ENCODE measurements at regions not wholly inside any gene's neighbourhood (a gene's known extent, or its start where the extent isn't known, plus 50 kb on each side); places are given as distances from the start of the nearest gene placed in this dataset.

DNA sequence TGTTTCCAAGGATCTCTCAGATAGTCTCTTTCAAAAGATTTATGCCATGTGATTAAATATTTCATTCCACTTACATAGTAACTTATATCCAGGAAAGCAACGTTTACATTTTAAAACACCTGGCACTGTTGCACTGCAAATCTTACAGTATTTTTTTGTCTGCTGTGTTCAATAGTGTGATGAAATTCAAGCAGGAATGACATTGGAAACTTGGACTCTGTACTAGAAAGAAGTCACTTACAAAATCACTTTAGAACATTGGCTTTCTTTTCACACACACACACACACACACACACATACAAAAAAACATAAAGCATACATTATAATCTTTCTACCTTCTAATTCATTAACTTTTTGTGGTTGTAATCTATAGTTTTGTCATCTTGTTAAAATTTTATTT lies 66.2 kb upstream of the USP15 start:
- Histone ChIP-seq H3K4me3 (no peak overlapping the region), H3K9me1 (ENCODE audit: control insufficient read depth, insufficient read depth, low read length) (no peaks in the 10 kb centered on the region), H3K36me3 (ENCODE audit: control insufficient read depth, insufficient read depth, low read length) (no peaks in the 10 kb centered on the region), H3K79me2 (ENCODE audit: control insufficient read depth, insufficient read depth, low read length) (no peaks in the 10 kb centered on the region), H2AFZ (ENCODE audit: low read depth, low read length) (no peak overlapping the region), H3K4me2 (ENCODE audit: insufficient read depth, low read length) (no peak overlapping the region), H3K9me3 (replicated peaks; ENCODE audit: control insufficient read depth, insufficient read depth, low read depth, low read length) (no peaks in the 10 kb centered on the region), H3K27me3 (ENCODE audit: control insufficient read depth in 2 of 2, insufficient read depth in 2 of 2, low read length in 2 of 2) (peaks cover 0 to 8% of the 10 kb centered on the region in 2 experiments; a peak in 2 of 5 replicates), H4K20me1 (replicated peaks; ENCODE audit: control insufficient read depth, insufficient read depth, low read length) (no peaks in the 10 kb centered on the region), H3K27ac (ENCODE audit: extremely low read depth, low read depth, low read length) (no peak overlapping the region), H3K9ac (ENCODE audit: insufficient read depth in 1 of 2, low read depth in 2 of 2, low read length in 2 of 2) (no peak overlapping the region), H3K4me1 (replicated peaks in 1 of 2; ENCODE audit: control insufficient read depth in 2 of 2, insufficient read depth in 2 of 2, low read length in 2 of 2) (peaks cover 0 to 18% of the 10 kb centered on the region in 2 experiments; a peak in 2 of 5 replicates)
- intact Hi-C loops (cut with micrococcal nuclease) = loop anchor here (5.0 to 10.0 kb wide), 3 partner anchors 67 to 243 kb away; no protein-coding TSS in a partner anchor
- BruUV-seq (replicated peaks) = no TSS peak
- no peak for FAIRE-seq
- POLR2A ChIA-PET = no interaction called here
- CTCF ChIA-PET (ENCODE audit: low intra/inter-chr PET ratio) = no interaction called here
- no peak for ATAC-seq
- no peak for DNase-seq (ENCODE audit: extremely low read depth in 1 of 4, low spot score in 3 of 4)
- in situ Hi-C loops (cut with MboI) = no loop called here
- TF ChIP-seq SNRNP70 (optimal IDR thresholded peaks at IDR 0.05; ENCODE audit: low read depth, low read length) = no peak
- TF ChIP-seq MEF2D (tag; conservative IDR thresholded peaks at IDR 0.05; ENCODE audit: low read depth) = no peak
- TF ChIP-seq ZNF77 (CRISPR knock-in tag; IDR thresholded peaks at IDR 0.05) = no peak
- TF ChIP-seq ZKSCAN1 (IDR thresholded peaks at IDR 0.05; ENCODE audit: low read depth, low read length) = no peak
- TF ChIP-seq, protein P1, sequence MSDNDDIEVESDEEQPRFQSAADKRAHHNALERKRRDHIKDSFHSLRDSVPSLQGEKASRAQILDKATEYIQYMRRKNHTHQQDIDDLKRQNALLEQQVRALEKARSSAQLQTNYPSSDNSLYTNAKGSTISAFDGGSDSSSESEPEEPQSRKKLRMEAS (CRISPR knock-in tag; IDR thresholded peaks at IDR 0.05) = no peak
- TF ChIP-seq ZNF175 (CRISPR knock-in tag; IDR thresholded peaks at IDR 0.05; ENCODE audit: low read depth) = no peak
- TF ChIP-seq, protein P2, sequence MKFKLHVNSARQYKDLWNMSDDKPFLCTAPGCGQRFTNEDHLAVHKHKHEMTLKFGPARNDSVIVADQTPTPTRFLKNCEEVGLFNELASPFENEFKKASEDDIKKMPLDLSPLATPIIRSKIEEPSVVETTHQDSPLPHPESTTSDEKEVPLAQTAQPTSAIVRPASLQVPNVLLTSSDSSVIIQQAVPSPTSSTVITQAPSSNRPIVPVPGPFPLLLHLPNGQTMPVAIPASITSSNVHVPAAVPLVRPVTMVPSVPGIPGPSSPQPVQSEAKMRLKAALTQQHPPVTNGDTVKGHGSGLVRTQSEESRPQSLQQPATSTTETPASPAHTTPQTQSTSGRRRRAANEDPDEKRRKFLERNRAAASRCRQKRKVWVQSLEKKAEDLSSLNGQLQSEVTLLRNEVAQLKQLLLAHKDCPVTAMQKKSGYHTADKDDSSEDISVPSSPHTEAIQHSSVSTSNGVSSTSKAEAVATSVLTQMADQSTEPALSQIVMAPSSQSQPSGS (CRISPR knock-in tag; IDR thresholded peaks at IDR 0.05) = no peak
- no peak for TF ChIP-seq HMG20B (CRISPR knock-in tag; IDR thresholded peaks at IDR 0.05)
- TF ChIP-seq SP2 (IDR thresholded peaks at IDR 0.05; ENCODE audit: extremely low read depth, low read depth, low read length, poor library complexity, severe bottlenecking) = no peak
- no peak for TF ChIP-seq CBFB (CRISPR knock-in tag; IDR thresholded peaks at IDR 0.05)
- no peak for TF ChIP-seq SMAD2 (IDR thresholded peaks at IDR 0.05; ENCODE audit: low read depth, low read length)
- no peak for TF ChIP-seq NCOA2 (IDR thresholded peaks at IDR 0.05; ENCODE audit: partially characterized antibody in 2 of 2)
- TF ChIP-seq RBM25 (IDR thresholded peaks at IDR 0.05; ENCODE audit: low read depth, low read length, severe bottlenecking) = no peak
- TF ChIP-seq, protein P3, sequence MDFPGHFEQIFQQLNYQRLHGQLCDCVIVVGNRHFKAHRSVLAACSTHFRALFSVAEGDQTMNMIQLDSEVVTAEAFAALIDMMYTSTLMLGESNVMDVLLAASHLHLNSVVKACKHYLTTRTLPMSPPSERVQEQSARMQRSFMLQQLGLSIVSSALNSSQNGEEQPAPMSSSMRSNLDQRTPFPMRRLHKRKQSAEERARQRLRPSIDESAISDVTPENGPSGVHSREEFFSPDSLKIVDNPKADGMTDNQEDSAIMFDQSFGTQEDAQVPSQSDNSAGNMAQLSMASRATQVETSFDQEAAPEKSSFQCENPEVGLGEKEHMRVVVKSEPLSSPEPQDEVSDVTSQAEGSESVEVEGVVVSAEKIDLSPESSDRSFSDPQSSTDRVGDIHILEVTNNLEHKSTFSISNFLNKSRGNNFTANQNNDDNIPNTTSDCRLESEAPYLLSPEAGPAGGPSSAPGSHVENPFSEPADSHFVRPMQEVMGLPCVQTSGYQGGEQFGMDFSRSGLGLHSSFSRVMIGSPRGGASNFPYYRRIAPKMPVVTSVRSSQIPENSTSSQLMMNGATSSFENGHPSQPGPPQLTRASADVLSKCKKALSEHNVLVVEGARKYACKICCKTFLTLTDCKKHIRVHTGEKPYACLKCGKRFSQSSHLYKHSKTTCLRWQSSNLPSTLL (IDR thresholded peaks at IDR 0.05) = no peak
- TF ChIP-seq TBP (optimal IDR thresholded peaks at IDR 0.05; ENCODE audit: low read depth, low read length) = no peak
- TF ChIP-seq NEUROD1 (IDR thresholded peaks at IDR 0.05; ENCODE audit: borderline replicate concordance, low read depth, low read length, partially characterized antibody) = no peak
- WGBS (ENCODE audit: insufficient coverage, low coverage, missing lambda C conversion rate) = 0% methylated on average over 1 of the region's 1 CpG

Data from K562 (cell line).